ENCODE measurements at regions not wholly inside any gene's neighbourhood (a gene's known extent, or its start where the extent isn't known, plus 50 kb on each side); places are given as distances from the start of the nearest gene placed in this dataset.
"Not testable (repeated sequence)": the region's sequence is repeated elsewhere in the genome, so short reads cannot be mapped to it uniquely, and the experiment has no call there.

DNA sequence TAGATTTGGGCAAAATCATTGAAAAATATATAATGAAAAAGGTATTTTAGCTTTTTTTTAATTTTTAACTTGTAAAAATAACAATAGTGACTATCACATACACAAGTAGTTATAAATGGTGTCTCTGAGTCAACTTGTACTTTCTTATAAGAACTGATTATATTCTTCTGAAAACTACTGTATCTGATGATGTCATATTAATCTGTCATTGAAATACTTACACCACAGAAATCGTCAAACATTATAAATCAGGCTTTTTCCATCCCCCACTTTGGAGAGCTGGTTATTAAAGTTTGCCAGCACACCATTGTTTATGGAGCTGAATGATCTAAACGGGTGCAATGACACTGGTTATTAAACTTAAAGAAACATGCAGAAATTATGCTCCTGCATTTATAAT is 1259.6 kb upstream of the CNTN5 start:
- no peak for TF ChIP-seq CTCF (IDR thresholded peaks at IDR 0.05)
- ATAC-seq (ENCODE audit: low FRiP score) (no peak), DNase-seq (ENCODE audit: low spot score) (no peak)

DNA sequence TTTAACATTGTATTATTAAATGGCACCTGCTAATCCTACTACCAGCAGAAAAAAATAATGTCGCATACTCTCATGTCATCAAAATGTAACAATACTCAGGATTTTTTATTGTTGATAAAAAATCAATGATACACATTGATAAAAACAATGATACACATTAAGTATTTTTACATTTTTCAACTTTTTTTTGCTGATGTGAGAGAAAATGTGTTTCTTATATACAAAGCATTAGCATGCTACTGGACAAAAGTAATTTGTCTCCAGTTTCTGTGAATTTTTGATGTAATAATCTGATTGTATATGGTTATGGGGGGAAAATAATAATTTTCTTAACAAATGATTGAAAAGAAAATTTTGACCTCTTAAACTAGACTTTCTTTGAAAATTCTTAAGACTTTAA is 1256.6 kb upstream of the CNTN5 start:
- no peak for TF ChIP-seq CTCF (IDR thresholded peaks at IDR 0.05)
- DNase-seq (ENCODE audit: low spot score) = no peak

DNA sequence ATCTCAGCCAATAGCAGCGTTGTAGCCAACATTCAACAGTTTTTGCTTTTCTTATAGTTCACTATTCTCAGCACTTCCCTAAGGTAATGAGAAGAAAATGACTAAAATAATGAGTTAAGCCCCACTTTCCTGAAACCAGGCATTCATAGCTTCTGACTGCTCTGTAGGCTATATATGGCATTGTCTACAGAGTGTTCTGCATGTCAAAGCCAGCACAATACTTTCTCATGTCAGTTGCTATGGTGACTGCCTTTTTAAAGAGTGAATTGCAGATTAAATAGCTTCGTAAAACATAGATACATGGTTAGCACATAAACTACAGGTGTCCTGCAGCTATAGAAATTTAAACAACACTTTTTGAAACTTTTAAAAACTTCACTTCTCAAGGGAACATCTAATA is 1256.1 kb upstream of the CNTN5 start:
- TF ChIP-seq CTCF (IDR thresholded peaks at IDR 0.05) = no peak
- DNase-seq (ENCODE audit: low spot score) = no peak
- ATAC-seq (ENCODE audit: low FRiP score) = no peak

More for the DNA sequence above, 1256.6 kb upstream of the CNTN5 start:
- ATAC-seq (ENCODE audit: low FRiP score) = no peak

- no peak for TF ChIP-seq CTCF (IDR thresholded peaks at IDR 0.05)
- DNase-seq (ENCODE audit: low spot score) (no peak), ATAC-seq (ENCODE audit: low FRiP score) (no peak)
Observed at GRCh38 chr11:97770570-97770969, 1250.2 kb upstream of the CNTN5 start.

DNA sequence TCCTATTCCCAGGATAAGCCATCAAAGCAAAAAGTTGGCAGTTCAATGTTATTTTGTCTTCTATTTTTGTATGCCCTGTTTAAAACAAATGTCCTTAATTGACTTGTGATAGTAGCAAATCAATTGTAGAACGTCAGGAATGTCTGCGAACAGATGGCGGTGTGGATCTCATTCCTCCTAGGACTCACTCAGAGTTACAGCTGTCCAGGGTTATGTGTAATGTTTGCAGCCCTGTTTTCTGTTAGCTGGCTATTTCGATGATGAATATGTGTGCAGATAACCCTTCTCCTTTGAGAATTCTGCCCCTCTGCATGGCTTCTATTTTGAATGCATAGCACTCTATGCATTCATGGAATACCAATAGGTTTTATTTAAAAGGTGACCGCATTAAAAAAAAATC is 1248.0 kb upstream of the CNTN5 start:
- TF ChIP-seq CTCF (IDR thresholded peaks at IDR 0.05) = no peak
- DNase-seq (ENCODE audit: low spot score) (no peak), ATAC-seq (ENCODE audit: low FRiP score) (no peak)

DNA sequence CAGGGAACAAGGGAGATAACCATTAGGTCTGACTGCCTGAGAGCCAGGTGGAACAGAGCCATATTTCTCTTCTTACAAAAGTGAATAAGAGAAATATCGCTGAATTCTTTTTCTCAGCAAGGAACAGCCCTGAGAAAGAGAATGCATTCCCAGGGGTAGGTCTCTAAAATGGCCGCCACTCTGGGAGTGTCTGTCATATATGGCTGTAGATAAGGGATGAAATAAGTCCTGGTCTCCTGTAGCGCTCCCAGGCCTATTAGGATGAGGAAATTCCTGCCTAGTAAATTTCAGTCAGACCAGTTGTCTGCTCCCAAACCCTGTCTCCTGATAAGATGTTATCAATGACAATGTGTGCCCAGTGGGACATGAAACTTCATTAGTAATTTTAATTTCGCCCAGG is 1236.4 kb upstream of the CNTN5 start:
- not testable (repeated sequence) for DNase-seq (ENCODE audit: low spot score); ATAC-seq (ENCODE audit: low FRiP score)

- DNase-seq (ENCODE audit: low spot score) (no peak), ATAC-seq (ENCODE audit: low FRiP score) (no peak)
- no peak for TF ChIP-seq CTCF (IDR thresholded peaks at IDR 0.05)
Observed at GRCh38 chr11:97786961-97787360, 1233.8 kb upstream of the CNTN5 start.

GRCh38 chr11:97794876-97795275 is 1225.9 kb upstream of the CNTN5 start:
- no peak for TF ChIP-seq CTCF (IDR thresholded peaks at IDR 0.05)
- ATAC-seq (ENCODE audit: low FRiP score) (no peak), DNase-seq (ENCODE audit: low spot score) (no peak)
